Head of caudate nucleus (tissue), 42 donors: ENCODE measurements at regions not wholly inside any gene's neighbourhood (a gene's known extent, or its start where the extent isn't known, plus 50 kb on each side); places are given as distances from the start of the nearest gene placed in this dataset.
A peak's percentile ranks its signal among the peaks of the same experiment; 100 is the strongest.
"Not testable (repeated sequence)": the region's sequence is repeated elsewhere in the genome, so short reads cannot be mapped to it uniquely, and the experiment has no call there.

Source experiments
- DNase-seq, 42 donors: peaks; one replicate each; pipeline versions ENCODE4 v3.0.0 to v3.0.0-alpha.2; 2020 to 2021; ENCODE audit warnings: mixed read lengths in 7 of 42
- intact Hi-C: fragments of 100-400 bp; cut with DNase I; formaldehyde crosslinking; loops from one replicate; pipeline ENCODE4 v1.15.0; 2022

DNA sequence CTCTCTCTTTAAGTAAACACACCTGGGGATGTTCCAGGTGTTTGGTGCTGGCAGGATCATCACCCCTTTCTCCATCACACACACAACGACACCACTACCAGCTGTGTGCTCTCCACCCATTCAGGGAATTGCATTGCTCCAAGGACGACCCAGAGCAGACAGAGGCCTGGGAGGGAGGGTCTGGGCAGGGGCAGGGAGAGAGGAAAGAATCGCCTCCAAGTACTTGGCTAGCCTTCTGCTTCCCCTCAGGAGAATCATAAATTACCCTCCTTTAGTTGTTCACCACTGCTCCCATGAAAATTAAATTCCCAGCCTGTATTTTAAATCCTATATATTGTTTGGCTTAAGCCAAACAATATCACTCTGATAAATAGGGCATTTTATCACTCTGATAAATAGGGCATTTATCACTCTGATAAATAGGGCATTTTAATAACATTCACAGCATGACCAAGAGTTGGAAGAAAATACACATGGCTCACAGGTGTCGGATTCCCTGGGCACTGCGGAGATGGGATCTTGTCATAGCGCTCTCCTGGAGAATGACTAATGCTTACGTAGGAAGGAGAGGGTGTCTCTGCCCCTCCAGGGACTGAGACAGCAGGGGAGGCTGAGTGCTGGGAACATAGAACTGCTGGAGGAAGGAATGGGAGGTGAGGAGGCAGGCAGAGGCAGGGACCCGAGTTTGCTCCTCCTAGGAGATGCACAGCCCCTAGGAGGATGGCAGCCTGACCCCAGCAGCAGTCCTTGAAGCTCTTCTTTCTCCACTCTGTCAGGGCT is 673.6 kb downstream of the HS3ST4 start:
- intact Hi-C loops = no loop called here
- DNase-seq = peak in 40 of 42 donors; percentile 24 to 88 (median 54)

DNA sequence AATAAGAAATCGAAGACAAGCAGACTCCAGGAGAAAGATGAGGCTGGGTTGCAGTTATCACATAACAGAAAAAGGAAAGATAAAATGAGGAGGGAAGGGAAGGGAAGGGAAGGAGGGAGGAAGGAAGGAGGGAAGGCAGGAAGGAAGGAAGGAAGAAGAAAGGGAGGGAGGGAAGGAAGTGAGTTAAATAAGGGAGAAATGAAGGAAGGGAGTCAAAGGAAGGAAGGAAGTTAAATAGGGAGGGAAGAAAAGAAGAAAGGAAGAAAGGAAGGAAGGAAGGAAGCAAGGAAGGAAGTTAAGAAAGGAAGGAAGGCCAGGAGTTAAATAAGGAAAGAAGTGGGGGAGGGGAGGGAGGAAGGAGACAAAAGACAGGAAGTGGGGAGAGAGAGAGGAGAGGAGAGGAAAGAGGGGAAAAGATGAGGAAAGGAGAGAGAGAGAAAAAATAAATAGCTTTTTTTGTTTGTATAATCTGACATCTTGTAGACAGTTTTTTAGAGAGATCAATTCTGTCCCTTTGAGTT is 679.6 kb downstream of the HS3ST4 start:
- DNase-seq = no peak
- intact Hi-C loops = no loop called here

DNA sequence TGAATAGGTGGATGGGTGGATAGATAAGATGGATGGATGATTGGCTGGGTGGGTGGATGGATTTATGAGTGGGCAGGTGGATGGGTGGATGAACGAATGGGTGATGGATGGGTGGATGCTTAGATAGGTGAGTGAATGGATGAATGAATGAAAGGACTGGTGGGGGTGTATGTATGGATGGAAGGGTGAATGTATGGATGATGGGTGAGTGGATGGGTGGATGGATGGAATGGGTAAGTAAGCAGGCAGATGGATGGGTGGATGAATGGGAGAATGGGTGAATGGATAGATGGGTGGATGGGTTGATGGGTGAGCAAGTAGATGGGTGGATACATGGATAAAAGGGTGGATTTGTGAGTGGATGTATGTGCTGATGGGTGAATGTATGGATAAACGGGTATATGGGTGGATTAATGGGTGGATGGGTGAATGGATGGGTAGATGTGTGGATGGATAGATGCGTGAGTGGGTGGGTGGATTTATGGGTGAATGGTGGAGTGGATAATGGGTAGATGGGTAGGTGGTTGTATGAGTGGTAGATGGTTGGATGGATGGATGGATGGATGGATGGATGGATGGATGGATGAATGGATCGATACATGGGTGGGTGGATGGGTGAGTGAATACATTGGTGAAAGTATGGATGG is 682.6 kb downstream of the HS3ST4 start:
- intact Hi-C loops = no loop called here
- no peak for DNase-seq

DNA sequence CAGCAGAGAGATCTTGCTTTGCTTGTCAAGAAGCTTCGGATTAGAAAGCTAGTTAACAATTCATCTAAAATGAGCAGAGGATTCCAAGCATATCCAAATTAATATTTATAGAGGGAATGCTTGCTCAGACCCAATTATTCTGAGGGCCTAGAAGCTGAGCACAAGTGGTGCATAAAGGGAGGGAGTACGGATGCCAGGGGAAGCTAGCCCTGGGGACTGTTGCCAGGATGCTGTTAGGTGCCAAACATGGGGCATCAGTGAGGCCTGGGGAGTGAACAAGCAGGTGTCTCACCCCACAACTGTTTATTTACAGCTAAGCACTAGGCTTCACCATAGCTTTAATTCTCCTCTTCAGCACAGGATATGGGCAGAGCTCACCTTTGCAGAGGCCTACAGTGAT is 684.1 kb upstream of the C16orf82 start:
- intact Hi-C loops = no loop called here
- peak in 3 of 42 donors; percentile 6 to 47 (median 21) for DNase-seq

DNA sequence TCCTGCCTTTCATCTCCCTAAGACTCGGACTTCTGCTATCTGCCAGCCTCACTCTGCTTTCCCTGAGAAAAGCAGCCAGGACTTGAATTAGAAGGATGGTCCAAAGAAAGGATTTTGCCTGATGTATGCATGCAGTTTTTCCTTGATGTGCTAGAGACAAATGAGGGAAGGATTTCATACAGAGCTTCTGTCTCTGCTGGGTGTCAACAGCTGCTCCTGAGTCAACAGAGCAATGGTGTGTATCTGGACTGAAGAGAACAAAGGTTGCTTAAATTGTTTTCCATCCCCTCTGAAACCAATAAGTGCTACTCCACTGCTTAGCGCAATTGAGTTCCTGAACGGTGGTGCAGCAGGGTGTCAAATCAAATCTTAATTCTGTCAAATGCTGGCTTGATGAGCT is 680.6 kb upstream of the C16orf82 start:
- intact Hi-C loops = no loop called here
- DNase-seq = no peak

DNA sequence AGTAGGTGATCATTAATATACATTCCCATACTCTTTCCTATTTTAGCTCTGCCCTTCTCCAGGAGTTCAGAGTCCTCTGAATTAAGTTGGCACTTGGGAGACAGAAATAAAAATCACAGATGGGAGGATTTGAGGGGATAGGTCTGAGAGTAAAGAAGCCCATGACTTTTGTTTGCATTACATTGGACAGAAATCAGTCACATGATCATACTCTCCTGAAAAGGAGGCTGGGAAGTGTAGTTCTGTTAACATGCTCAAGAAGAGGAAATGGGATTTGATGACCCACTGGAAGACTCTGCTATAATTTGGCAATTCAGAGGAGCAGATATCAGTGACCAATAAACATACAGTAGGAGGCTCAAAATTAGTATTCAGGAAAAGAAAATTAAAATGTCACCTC is 674.9 kb upstream of the C16orf82 start:
- intact Hi-C loops = no loop called here

DNA sequence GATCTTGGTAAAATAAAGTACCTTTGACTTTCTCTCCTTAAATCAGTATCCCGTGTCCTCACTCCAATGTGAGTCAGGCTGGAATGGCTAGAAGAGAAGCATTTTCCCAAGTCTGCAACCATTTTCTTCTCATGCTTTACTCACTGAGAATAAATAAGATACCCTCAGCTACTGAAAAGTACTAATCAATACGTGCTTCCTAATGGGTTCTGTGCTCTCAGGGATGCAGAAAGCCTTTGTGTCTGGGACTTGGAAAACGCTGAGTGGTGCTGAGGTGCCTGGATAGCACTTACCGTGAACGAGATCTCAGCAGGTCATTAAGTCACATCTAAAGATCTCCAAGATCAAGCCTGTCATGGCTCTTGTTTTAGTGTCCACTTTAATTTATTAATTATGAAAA is 672.3 kb upstream of the C16orf82 start:
- DNase-seq = no peak
- intact Hi-C loops = no loop called here

More for the DNA sequence above, 674.9 kb upstream of the C16orf82 start:
- no peak for DNase-seq

DNA sequence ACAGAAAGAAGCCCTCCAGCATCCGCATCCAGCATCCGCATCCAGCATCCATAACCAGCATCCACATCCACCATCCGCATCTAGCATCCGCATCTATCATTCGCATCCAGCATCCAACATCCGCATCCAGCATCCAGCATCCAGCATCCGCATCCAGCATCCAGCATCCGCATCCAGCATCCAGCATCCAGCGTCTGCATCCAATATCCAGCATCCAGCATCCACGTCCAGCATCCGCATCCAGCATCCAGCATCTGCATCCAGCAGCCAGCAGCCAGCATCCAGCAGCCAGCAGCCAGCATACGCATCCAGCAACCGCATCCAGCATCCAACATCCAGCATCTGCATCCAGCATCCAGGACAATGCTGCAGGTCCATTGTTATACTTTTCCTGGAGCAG is 671.0 kb upstream of the C16orf82 start:
- DNase-seq = peak in 1 of 42 donors; percentile 2
- intact Hi-C loops = no loop called here

DNA sequence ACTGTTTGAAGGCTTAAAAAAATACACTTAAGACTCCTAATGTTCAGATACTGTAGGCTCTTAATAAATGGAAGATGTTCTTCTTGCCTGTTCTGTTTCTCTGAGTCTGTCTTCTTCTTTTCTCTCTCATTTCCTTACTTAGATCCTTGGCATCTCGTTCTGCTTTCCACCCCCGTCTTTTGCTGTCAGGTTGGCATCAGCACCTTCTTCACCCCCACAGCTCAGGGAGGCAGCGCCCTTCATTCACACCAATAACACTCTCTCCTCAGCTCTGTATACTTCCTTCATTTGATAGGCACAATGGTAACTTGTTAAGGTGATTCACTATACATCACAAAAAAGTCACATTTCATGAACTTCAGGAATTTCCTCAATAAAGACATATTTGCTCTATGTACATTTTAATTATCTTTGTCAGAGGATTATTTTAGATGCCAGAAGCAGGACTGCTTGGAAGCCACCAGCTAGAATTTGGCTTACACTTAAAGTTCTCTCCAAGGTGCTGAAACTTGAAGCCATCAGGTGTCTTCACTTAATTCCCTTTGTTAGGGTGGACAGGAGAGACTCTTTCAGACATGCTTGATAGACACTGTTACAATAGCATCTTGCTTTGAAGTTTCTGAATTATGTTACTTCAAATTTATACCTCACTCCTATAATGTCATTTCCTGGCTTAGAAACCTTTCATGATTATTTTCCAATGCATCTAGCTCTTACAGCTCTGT is 670.1 kb upstream of the C16orf82 start:
- intact Hi-C loops = no loop called here
- DNase-seq = peak in 41 of 42 donors; percentile 15 to 93 (median 62)

DNA sequence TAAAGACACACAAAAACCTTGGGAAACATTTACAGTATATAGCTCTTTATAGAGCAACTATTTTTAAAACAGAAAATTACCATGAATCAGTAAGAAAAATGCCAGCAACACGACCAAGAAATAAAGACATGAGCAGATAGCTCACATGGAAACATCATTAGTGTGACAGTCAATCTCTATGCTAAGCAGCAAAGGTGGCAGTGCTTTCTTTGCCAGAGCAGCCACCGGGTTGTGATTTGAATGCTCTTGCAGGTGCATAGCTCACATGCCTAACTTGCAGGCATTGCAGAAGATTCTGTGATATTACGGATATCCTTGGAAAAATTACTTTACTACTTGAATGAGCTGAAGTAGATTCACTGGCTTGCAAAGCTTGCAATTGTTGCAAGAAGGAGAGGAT is 652.9 kb upstream of the C16orf82 start:
- DNase-seq = peak in 37 of 42 donors; percentile 15 to 80 (median 45)
- intact Hi-C loops = no loop called here

DNA sequence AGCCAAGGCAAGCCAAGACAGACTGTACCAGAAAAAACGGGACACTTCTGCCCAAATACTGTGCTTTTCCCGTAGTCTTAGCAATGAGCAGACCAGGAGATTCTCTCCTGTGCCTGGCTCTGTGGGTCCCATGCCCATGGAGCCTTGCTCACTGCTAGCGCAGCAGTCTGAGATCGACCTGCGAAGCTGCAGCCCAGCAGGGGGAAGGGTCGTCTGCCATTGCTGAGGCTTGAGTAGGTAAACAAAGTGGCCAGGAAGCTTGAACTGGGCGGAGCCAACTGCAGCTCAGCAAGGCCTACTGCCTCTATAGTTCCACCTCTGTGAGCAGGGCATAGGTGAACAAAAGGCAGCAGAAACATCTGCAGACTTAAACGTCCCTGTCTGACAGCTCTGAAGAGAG is 647.3 kb upstream of the C16orf82 start:
- intact Hi-C loops, DNase-seq: not testable (repeated sequence)

DNA sequence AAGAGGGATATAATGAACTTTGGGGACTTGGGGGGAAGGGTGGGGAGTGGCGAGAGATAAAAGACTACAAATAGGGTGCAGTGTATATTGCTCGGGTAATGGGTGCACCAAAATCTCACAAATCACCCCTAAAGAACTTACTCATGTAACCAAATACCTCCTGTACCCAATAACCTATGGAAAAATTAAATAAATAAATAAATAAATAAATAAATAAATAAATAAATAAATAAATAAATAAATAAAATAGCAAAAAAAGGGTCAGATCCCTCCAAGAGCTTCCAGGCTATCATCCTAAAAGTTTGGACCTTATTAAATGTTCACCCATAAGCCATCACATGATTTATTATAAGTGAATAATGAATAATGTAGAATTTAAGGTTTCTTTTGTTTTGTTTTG is 636.1 kb upstream of the C16orf82 start:
- no peak for DNase-seq
- intact Hi-C loops = no loop called here

DNA sequence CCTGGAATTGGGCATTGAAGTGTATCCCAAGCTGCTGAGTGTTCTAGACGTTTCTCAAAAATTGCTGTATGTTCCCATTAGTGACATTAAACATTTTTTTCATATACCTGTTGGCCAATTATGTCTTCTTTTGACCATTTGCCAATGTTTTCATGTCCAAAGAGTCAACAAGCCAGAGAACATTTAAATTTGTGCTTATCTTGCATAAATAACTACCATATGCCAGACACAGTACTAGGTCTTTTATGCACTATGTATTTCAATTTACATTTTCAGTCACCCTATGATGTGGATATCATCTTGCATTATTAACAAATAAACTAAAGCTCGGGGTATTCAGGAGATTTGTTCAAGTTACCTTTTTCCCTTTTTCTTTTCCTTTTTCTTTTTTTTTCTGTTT is 632.9 kb upstream of the C16orf82 start:
- intact Hi-C loops = no loop called here
- no peak for DNase-seq

DNA sequence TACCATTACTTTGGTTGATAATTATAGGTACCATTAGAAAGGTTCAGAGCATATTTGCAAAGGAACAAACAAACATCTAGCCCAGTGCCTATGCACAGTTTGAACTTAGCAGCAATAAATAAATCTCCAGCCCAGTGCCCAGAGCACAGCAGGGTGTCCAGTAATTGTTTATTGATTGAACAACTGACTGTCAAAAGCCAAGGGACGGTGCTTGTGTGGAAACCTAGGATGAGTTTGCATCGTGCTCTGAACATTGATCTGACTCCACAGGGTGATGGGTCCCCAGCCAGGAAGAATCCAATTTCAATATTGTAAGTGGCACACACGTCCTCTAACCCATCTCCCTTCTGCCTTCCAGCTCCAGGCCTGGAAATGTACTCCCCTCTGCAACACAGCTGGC is 625.5 kb upstream of the C16orf82 start:
- intact Hi-C loops = no loop called here
- DNase-seq = no peak

DNA sequence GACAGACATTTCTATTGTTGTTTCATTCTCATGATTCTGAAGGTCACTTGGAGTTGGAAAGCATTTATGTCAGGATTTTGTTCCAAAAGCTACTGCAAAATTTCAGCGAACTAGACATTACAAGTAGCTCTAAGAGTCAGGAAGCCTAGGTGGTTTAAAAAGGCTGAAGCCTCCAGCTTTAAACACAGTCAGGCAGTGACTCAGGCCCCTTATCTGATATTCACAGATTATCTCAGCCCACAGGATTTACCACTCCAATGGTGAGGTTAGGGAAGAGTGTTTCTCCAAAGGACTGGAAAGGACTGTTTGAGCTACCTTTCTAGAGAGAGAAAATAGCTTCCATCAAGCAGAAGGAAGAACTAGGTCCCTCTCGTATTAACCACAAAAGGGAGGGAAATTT is 624.4 kb upstream of the C16orf82 start:
- DNase-seq = no peak
- intact Hi-C loops = no loop called here

DNA sequence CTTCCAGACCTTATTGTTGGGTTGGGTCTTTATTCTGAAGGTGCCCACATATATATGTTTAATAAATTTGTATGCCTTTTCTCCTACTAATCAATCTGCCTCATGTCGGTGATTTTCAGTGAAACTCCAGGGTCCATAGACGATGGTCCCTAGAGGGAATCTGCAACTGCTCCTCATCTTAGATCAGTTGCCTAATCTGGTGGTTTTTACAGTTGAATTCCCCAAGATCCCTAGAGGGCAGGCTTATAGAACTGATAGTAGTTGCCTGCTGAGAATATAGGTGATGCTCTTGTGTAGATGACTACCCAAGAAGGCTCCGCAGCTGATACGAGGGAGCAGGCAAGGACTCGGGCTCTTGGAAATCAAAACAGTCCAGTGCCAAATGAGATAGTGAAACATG is 619.2 kb upstream of the C16orf82 start:
- no peak for DNase-seq
- intact Hi-C loops = no loop called here

DNA sequence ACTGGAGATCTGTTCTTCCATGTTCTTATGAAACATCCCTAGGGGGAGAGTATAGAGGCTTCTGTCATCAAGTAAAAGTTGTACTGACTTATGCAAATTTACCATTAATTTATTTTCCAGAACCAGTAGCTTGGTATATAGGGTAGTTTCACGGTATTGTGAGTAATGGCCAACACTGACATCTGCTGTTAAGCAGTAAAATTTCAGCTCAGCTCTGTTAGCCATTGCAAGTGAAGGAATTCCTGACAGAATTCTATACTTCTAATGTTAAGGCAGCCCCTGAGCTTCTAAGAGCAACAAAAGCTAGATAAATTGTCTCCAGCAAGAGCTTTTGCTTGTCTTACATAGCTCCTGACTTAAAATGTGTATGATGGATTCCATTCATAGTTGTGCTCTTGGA is 613.5 kb upstream of the C16orf82 start:
- intact Hi-C loops = no loop called here

DNA sequence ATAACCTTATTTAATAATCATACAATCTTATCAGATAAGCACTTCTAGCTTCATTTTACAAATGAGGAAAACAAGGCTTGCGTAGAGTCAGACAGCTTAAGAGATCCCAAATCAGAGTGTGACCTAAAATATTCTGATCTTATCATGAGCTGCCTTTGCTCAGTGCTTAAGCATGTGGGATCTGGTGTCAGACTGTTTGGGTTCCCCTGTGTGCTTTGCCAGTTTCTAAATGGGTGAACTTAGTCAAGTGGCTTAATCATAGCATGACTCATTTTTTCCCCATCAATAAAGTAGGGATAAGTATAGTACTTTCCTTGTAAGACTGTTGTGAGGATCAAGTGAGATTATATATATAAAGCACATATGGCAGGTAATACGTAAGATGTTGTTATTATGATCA is 612.6 kb upstream of the C16orf82 start:
- intact Hi-C loops = no loop called here
- DNase-seq = peak in 23 of 42 donors; percentile 3 to 76 (median 32)

More for the DNA sequence above, 613.5 kb upstream of the C16orf82 start:
- no peak for DNase-seq

DNA sequence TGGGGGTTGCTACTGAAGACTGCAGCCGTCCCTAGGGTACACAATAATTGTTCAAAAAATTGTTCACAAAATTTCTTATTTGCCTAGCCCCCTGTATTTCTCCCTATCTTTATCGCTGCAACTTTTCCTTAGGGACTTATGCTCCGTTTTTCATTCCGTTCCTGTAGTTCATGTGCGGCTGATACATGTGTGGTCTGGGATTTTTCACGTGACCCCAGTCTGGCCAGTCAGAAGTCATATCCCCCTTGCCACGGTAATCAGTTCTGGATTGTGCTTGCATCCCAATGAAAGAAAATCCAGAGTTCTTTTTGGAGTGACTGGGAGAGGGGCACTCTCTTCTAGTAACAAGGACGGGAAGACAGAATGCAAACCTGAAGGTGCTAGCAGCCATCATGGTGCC is 610.7 kb upstream of the C16orf82 start:
- intact Hi-C loops = no loop called here

DNA sequence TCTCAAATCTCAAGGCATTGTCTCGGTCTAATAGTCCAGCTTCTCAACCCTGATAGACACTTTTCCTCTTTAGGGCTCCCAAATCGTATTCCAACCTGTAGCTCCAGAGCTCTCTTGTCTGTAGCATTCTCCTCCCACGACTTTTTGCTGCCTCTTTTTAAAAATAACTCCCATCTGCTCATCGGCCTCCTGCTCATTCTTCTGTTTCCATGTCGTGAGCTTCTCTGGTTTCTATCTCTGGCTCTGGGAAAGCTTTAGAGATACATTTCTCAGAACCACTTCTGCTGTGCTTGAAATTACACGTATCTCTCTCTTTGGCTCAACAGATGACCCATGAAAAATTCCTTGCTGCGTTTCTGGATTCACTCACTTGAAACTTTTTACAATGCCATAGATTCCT is 609.6 kb upstream of the C16orf82 start:
- peak in 2 of 42 donors; percentile 9 to 42 for DNase-seq
- intact Hi-C loops = no loop called here

More for the DNA sequence above, 610.7 kb upstream of the C16orf82 start:
- DNase-seq = no peak
